ENCODE measurements at regions not wholly inside any gene's neighbourhood (a gene's known extent, or its start where the extent isn't known, plus 50 kb on each side); places are given as distances from the start of the nearest gene placed in this dataset.
"Not testable (repeated sequence)": the region's sequence is repeated elsewhere in the genome, so short reads cannot be mapped to it uniquely, and the experiment has no call there.

- no peak for DNase-seq (ENCODE audit: low read depth in 4 of 4, low spot score in 1 of 4)
Observed at GRCh38 chr10:63773962-63774361, 252.8 kb downstream of the REEP3 start.

GRCh38 chr10:63780101-63780500, 258.9 kb downstream of the REEP3 start:
- DNase-seq (ENCODE audit: low read depth in 4 of 4, low spot score in 1 of 4): no peak

- DNase-seq (ENCODE audit: low read depth in 4 of 4, low spot score in 1 of 4): no peak
Observed at GRCh38 chr10:63781226-63781625, 260.0 kb downstream of the REEP3 start.

GRCh38 chr10:63783882-63784281, 262.7 kb downstream of the REEP3 start:
- DNase-seq (ENCODE audit: low read depth in 4 of 4, low spot score in 1 of 4): no peak

GRCh38 chr10:63788152-63788821, 267.1 kb downstream of the REEP3 start:
- no peak for DNase-seq (ENCODE audit: low read depth in 4 of 4, low spot score in 1 of 4)

GRCh38 chr10:63795094-63795860, 274.1 kb downstream of the REEP3 start:
- DNase-seq (ENCODE audit: low read depth in 4 of 4, low spot score in 1 of 4): no peak

GRCh38 chr10:63798599-63799498, 277.6 kb downstream of the REEP3 start:
- DNase-seq (ENCODE audit: low read depth in 4 of 4, low spot score in 1 of 4): no peak

- DNase-seq (ENCODE audit: low read depth in 4 of 4, low spot score in 1 of 4): no peak
Observed at GRCh38 chr10:63799521-63800300, 278.5 kb downstream of the REEP3 start.

- no peak for DNase-seq (ENCODE audit: low read depth in 4 of 4, low spot score in 1 of 4)
Observed at GRCh38 chr10:63801166-63801565, 280.0 kb downstream of the REEP3 start.

- no peak for DNase-seq (ENCODE audit: low read depth in 4 of 4, low spot score in 1 of 4)
Observed at GRCh38 chr10:63806330-63806729, 285.1 kb downstream of the REEP3 start.

- no peak for DNase-seq (ENCODE audit: low read depth in 4 of 4, low spot score in 1 of 4)
Observed at GRCh38 chr10:63812501-63812900, 291.3 kb downstream of the REEP3 start.

GRCh38 chr10:63819753-63820329, 298.6 kb downstream of the REEP3 start:
- DNase-seq (ENCODE audit: low read depth in 4 of 4, low spot score in 1 of 4): peak in 1 of 4 experiments; percentile 4

GRCh38 chr10:63822496-63822895, 301.3 kb downstream of the REEP3 start:
- DNase-seq (ENCODE audit: low read depth in 4 of 4, low spot score in 1 of 4): no peak

- DNase-seq (ENCODE audit: low read depth in 4 of 4, low spot score in 1 of 4): no peak
Observed at GRCh38 chr10:63825111-63825510, 303.9 kb downstream of the REEP3 start.

- DNase-seq (ENCODE audit: low read depth in 4 of 4, low spot score in 1 of 4): no peak
Observed at GRCh38 chr10:63825766-63826165, 304.6 kb downstream of the REEP3 start.

- not testable (repeated sequence) for DNase-seq (ENCODE audit: low read depth in 4 of 4, low spot score in 1 of 4)
Observed at GRCh38 chr10:63827018-63827417, 305.8 kb downstream of the REEP3 start.

GRCh38 chr10:63829020-63829419, 307.8 kb downstream of the REEP3 start:
- DNase-seq (ENCODE audit: low read depth in 4 of 4, low spot score in 1 of 4): no peak

- DNase-seq (ENCODE audit: low read depth in 4 of 4, low spot score in 1 of 4): no peak
Observed at GRCh38 chr10:63829573-63830149, 308.5 kb downstream of the REEP3 start.

GRCh38 chr10:63832686-63833085, 311.5 kb downstream of the REEP3 start:
- no peak for DNase-seq (ENCODE audit: low read depth in 4 of 4, low spot score in 1 of 4)

GRCh38 chr10:63833411-63834060, 312.3 kb downstream of the REEP3 start:
- no peak for DNase-seq (ENCODE audit: low read depth in 4 of 4, low spot score in 1 of 4)

All from stimulated activated CD4-positive, alpha-beta T cell treated with anti-CD3 and anti-CD28 coated beads, Interleukin-1b, Interleukin-23, amount 100 ng/mL, for 24 hours (primary cell).